H9 (cell line): ENCODE measurements at regions not wholly inside any gene's neighbourhood (a gene's known extent, or its start where the extent isn't known, plus 50 kb on each side); places are given as distances from the start of the nearest gene placed in this dataset.

Experiments used
- DNase-seq: peaks from one replicate; pipeline ENCODE4 v3.0.0-alpha.2; 2017
- H2AFZ ChIP-seq: one replicate; pipeline ENCODE4 v1.6.1; 2013; ENCODE audit warnings: mild to moderate bottlenecking, low read length, control low read depth, moderate library complexity
- H2AK5ac ChIP-seq: 2 replicates; pipeline ENCODE4 v1.6.1; 2013; ENCODE audit warnings: low read length, control low read depth, mixed read lengths; ENCODE audit not compliant: insufficient read length
- H2BK120ac ChIP-seq: one replicate; pipeline ENCODE4 v1.6.1; 2013; ENCODE audit warnings: low read depth, mild to moderate bottlenecking, low read length, control low read depth, inconsistent platforms; ENCODE audit not compliant: poor library complexity, severe bottlenecking
- H2BK12ac ChIP-seq: 2 replicates; pipeline ENCODE4 v1.6.1; 2013; ENCODE audit warnings: low read length, control low read depth, mixed read lengths, low read depth; ENCODE audit not compliant: insufficient read length
- H2BK15ac ChIP-seq: 2 replicates; pipeline ENCODE4 v1.6.1; 2013; ENCODE audit warnings: low read depth, low read length, control low read depth
- H2BK20ac ChIP-seq: one replicate; pipeline ENCODE4 v1.6.1; 2013; ENCODE audit warnings: low read depth, mild to moderate bottlenecking, low read length, control low read depth, inconsistent platforms; ENCODE audit not compliant: poor library complexity, severe bottlenecking
- H2BK5ac ChIP-seq: 2 replicates; pipeline ENCODE4 v1.6.1; 2013; ENCODE audit warnings: low read length, control low read depth, mixed read lengths; ENCODE audit not compliant: insufficient read length
- H3K14ac ChIP-seq: 2 replicates; pipeline ENCODE4 v1.6.1; 2013; ENCODE audit warnings: low read length, control low read depth; ENCODE audit not compliant: insufficient read depth
- H3K18ac ChIP-seq: 2 replicates; pipeline ENCODE4 v1.6.1; 2013; ENCODE audit warnings: low read depth, mild to moderate bottlenecking, mixed read lengths, low read length, control low read depth; ENCODE audit not compliant: insufficient read length
- H3K23ac ChIP-seq: 2 replicates; pipeline ENCODE4 v1.6.1; 2013; ENCODE audit warnings: low read length, control low read depth, mixed read lengths, low read depth; ENCODE audit not compliant: insufficient read length
- H3K23me2 ChIP-seq: 2 replicates; pipeline ENCODE4 v1.6.1; 2013; ENCODE audit warnings: low read depth, mild to moderate bottlenecking, mixed read lengths, low read length, control low read depth; ENCODE audit not compliant: insufficient read length, poor library complexity, severe bottlenecking
- H3K27ac ChIP-seq: 2 replicates; pipeline ENCODE4 v1.5.1; 2013; ENCODE audit warnings: low read length, control low read depth, mixed read lengths, low read depth; ENCODE audit not compliant: insufficient read length
- H3K27me3 ChIP-seq: 2 replicates; pipeline ENCODE4 v1.6.1; 2013; ENCODE audit warnings: low read length, control low read depth, inconsistent platforms; ENCODE audit not compliant: insufficient read depth
- H3K4ac ChIP-seq: 2 replicates; pipeline ENCODE4 v1.6.1; 2013; ENCODE audit warnings: low read depth, mild to moderate bottlenecking, control low read depth, inconsistent platforms, low read length, moderate library complexity
- H3K4me1 ChIP-seq: 2 replicates; pipeline ENCODE4 v1.6.1; 2013; ENCODE audit warnings: low read length, control low read depth, inconsistent platforms; ENCODE audit not compliant: insufficient read depth
- H3K4me2 ChIP-seq: 2 replicates; pipeline ENCODE4 v1.6.1; 2013; ENCODE audit warnings: low read length, control low read depth, mixed read lengths; ENCODE audit not compliant: insufficient read length, insufficient read depth
- H3K56ac ChIP-seq: 2 replicates; pipeline ENCODE4 v1.6.1; 2013; ENCODE audit warnings: low read depth, mild to moderate bottlenecking, mixed read lengths, low read length, control low read depth; ENCODE audit not compliant: insufficient read length
- H3K79me1 ChIP-seq: 2 replicates; pipeline ENCODE4 v1.6.1; 2013; ENCODE audit warnings: low read depth, mild to moderate bottlenecking, moderate library complexity, low read length, control low read depth, inconsistent platforms; ENCODE audit not compliant: insufficient read depth, poor library complexity, severe bottlenecking
- H3K79me2 ChIP-seq: 2 replicates; pipeline ENCODE4 v1.6.1; 2013; ENCODE audit warnings: low read length, control low read depth, inconsistent platforms; ENCODE audit not compliant: insufficient read depth
- H3K9ac ChIP-seq: 2 replicates; pipeline ENCODE4 v1.6.1; 2013; ENCODE audit warnings: low read length, control low read depth, mixed read lengths; ENCODE audit not compliant: insufficient read length; ENCODE audit errors: extremely low read depth
- H3K9me3 ChIP-seq: one replicate; pipeline ENCODE4 v1.6.1; 2013; ENCODE audit warnings: low read depth, low read length, inconsistent platforms; ENCODE audit not compliant: control insufficient read depth
- H3T11ph ChIP-seq: one replicate; pipeline ENCODE4 v1.6.1; 2013; ENCODE audit warnings: mild to moderate bottlenecking, low read length, control low read depth, inconsistent platforms
- H4K20me1 ChIP-seq: one replicate; pipeline ENCODE4 v1.6.1; 2013; ENCODE audit not compliant: control insufficient read depth, insufficient read length, insufficient read depth
- H4K5ac ChIP-seq: 2 replicates; pipeline ENCODE4 v1.6.1; 2013; ENCODE audit warnings: low read depth, mild to moderate bottlenecking, mixed read lengths, low read length, control low read depth; ENCODE audit not compliant: insufficient read length
- H4K8ac ChIP-seq: replicated peaks from 2 replicates; pipeline ENCODE4 v1.6.1; 2013; ENCODE audit warnings: low read length, control low read depth, mixed read lengths, low read depth; ENCODE audit not compliant: insufficient read length
- H4K91ac ChIP-seq: 2 replicates; pipeline ENCODE4 v1.6.1; 2013; ENCODE audit warnings: low read depth, mild to moderate bottlenecking, moderate library complexity, mixed read lengths, low read length, control low read depth; ENCODE audit not compliant: insufficient read length
- H3K27ac Mint-ChIP-seq, 3 experiments: 2 replicates in 2 of 3; 3 replicates in 1 of 3; pipeline ENCODE4 v1.8.0; 2020 to 2021; ENCODE audit warnings: mixed read lengths in 3 of 3, mild to moderate bottlenecking in 1 of 3, moderate library complexity in 1 of 3
- H3K27me3 Mint-ChIP-seq: 2 replicates; pipeline ENCODE4 v1.8.0; 2021; ENCODE audit warnings: low read depth, mild to moderate bottlenecking, moderate library complexity, mixed read lengths
- H3K36me3 Mint-ChIP-seq, 3 experiments: 2 replicates in 2 of 3; 3 replicates in 1 of 3; pipeline ENCODE4 v1.8.0; 2020 to 2021; ENCODE audit warnings: low read depth in 3 of 3, mixed read lengths in 3 of 3; ENCODE audit not compliant: insufficient read depth in 1 of 3
- H3K4me1 Mint-ChIP-seq, 2 experiments: 2 replicates each; pipeline ENCODE4 v1.8.0; 2020; ENCODE audit warnings: mixed read lengths in 2 of 2
- H3K4me3 Mint-ChIP-seq, 2 experiments: 2 replicates in 1 of 2; 3 replicates in 1 of 2; pipeline ENCODE4 v1.8.0; 2020 to 2021; ENCODE audit warnings: mild to moderate bottlenecking in 2 of 2, mixed read lengths in 2 of 2, moderate library complexity in 1 of 2
- H3K9me3 Mint-ChIP-seq, 2 experiments: 2 replicates in 1 of 2; 3 replicates in 1 of 2; pipeline ENCODE4 v1.8.0; 2020; ENCODE audit warnings: mild to moderate bottlenecking in 2 of 2, mixed read lengths in 2 of 2, moderate library complexity in 1 of 2
- WGBS: extraction: QIAGEN DNeasy Blood & Tissue Kit; methylation state at CpG from one replicate; pipeline ENCODE4 v1.1.7; 2013; ENCODE audit warnings: missing lambda C conversion rate, low lambda C conversion rate, mixed read lengths; ENCODE audit not compliant: insufficient read length; ENCODE audit errors: extremely low coverage; 5-methylcytosine and 5-hydroxymethylcytosine counted together
- TF ChIP-seq, protein P1 (sequence below): fragments of 200-600 bp; sonication (generic); conservative IDR thresholded peaks from 3 replicates; pipeline ENCODE4 v1.8.0; 2021; ENCODE audit warnings: antibody characterized with exemption, mild to moderate bottlenecking

DNA sequence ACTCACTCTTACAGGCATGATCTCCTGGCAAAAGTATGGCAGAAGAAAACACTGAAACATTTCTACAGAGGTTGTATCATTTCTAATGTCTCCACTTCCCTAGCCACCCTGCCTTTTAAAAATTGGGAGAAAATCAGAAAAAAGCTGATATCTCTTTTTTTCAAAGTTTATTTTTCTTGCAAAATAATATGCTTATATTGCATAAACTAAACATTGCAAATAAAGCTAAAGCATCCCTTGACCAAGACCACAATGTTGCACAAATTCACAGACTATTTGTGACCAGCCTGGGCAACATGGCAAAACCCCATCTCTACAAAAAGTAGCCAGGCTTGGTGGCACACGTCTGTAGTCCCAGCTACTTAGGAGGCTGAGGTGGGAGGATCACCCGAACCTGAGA lies 183.3 kb upstream of the ELAVL2 start:
- H3K27me3 ChIP-seq, result no peaks in the 10 kb centered on the region
- Mint-ChIP-seq H3K4me1 (peaks cover 18 to 32% of the 10 kb centered on the region in 2 experiments), H3K4me3 (no peak overlapping the region), H3K27me3 (no peaks in the 10 kb centered on the region), H3K27ac (no peak overlapping the region), H3K36me3 (no peaks in the 10 kb centered on the region; a peak in 1 of 7 replicates), H3K9me3 (no peaks in the 10 kb centered on the region)
- H3K4me2 ChIP-seq, result no peak overlapping the region
- H3K14ac ChIP-seq, result no peak overlapping the region
- no peaks in the 10 kb centered on the region for H3K9me3 ChIP-seq
- H4K8ac ChIP-seq, result no peak overlapping the region
- H3K23ac ChIP-seq, result no peak overlapping the region
- H3K18ac ChIP-seq, result no peak overlapping the region
- no peaks in the 10 kb centered on the region for H3K79me2 ChIP-seq
- H3K56ac ChIP-seq, result no peak overlapping the region
- H2AK5ac ChIP-seq, result no peak overlapping the region
- H2AFZ ChIP-seq, result no peak overlapping the region
- no peak overlapping the region for H2BK15ac ChIP-seq
- DNase-seq, result no peak
- no peak overlapping the region for H3K27ac ChIP-seq
- H2BK120ac ChIP-seq, result no peak overlapping the region
- H3K9ac ChIP-seq, result no peak overlapping the region
- H3K4ac ChIP-seq, result no peak overlapping the region
- no peak overlapping the region for H2BK12ac ChIP-seq
- H4K20me1 ChIP-seq, result no peaks in the 10 kb centered on the region
- no peak overlapping the region for H2BK5ac ChIP-seq
- no peaks in the 10 kb centered on the region for H3K79me1 ChIP-seq
- no peaks in the 10 kb centered on the region; the same call in 1 of the 2 replicates for H3K4me1 ChIP-seq
- no peak overlapping the region for H4K5ac ChIP-seq
- H3T11ph ChIP-seq, result no peak overlapping the region
- H3K23me2 ChIP-seq, result no peaks in the 10 kb centered on the region
- H4K91ac ChIP-seq, result no peak overlapping the region
- H2BK20ac ChIP-seq, result no peak overlapping the region
- no CpG with 5 or more reads among the region's 2 CpGs for WGBS
- TF ChIP-seq, protein P1, sequence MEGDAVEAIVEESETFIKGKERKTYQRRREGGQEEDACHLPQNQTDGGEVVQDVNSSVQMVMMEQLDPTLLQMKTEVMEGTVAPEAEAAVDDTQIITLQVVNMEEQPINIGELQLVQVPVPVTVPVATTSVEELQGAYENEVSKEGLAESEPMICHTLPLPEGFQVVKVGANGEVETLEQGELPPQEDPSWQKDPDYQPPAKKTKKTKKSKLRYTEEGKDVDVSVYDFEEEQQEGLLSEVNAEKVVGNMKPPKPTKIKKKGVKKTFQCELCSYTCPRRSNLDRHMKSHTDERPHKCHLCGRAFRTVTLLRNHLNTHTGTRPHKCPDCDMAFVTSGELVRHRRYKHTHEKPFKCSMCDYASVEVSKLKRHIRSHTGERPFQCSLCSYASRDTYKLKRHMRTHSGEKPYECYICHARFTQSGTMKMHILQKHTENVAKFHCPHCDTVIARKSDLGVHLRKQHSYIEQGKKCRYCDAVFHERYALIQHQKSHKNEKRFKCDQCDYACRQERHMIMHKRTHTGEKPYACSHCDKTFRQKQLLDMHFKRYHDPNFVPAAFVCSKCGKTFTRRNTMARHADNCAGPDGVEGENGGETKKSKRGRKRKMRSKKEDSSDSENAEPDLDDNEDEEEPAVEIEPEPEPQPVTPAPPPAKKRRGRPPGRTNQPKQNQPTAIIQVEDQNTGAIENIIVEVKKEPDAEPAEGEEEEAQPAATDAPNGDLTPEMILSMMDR, result no peak
